ENCODE measurements at regions not wholly inside any gene's neighbourhood (a gene's known extent, or its start where the extent isn't known, plus 50 kb on each side); places are given as distances from the start of the nearest gene placed in this dataset.
A peak's percentile ranks its signal among the peaks of the same experiment; 100 is the strongest.

GRCh38 chr4:119746951-119747350 is 118.3 kb upstream of the PDE5A start:
- DNase-seq: no peak

GRCh38 chr4:119745351-119745750 is 116.7 kb upstream of the PDE5A start:
- no peak for DNase-seq

- no peak for DNase-seq
Observed at GRCh38 chr4:119744580-119744979, 116.0 kb upstream of the PDE5A start.

- DNase-seq: no peak
Observed at GRCh38 chr4:119743644-119744043, 115.0 kb upstream of the PDE5A start.

GRCh38 chr4:119739796-119740195 is 111.2 kb upstream of the PDE5A start:
- DNase-seq: no peak

- DNase-seq: no peak
Observed at GRCh38 chr4:119738901-119739300, 110.3 kb upstream of the PDE5A start.

- no peak for DNase-seq
Observed at GRCh38 chr4:119736559-119736958, 108.0 kb upstream of the PDE5A start.

GRCh38 chr4:119735165-119735651 is 106.6 kb upstream of the PDE5A start:
- DNase-seq: no peak

- DNase-seq: no peak
Observed at GRCh38 chr4:119733431-119733830, 104.8 kb upstream of the PDE5A start.

- DNase-seq: no peak
Observed at GRCh38 chr4:119731778-119732177, 103.2 kb upstream of the PDE5A start.

GRCh38 chr4:119731146-119731742 is 102.6 kb upstream of the PDE5A start:
- no peak for DNase-seq

GRCh38 chr4:119730671-119730950 is 102.0 kb upstream of the PDE5A start:
- DNase-seq: peak; percentile 54

GRCh38 chr4:119729835-119730670 is 101.4 kb upstream of the PDE5A start:
- DNase-seq: peak; percentile 47

GRCh38 chr4:119728692-119729593 is 100.3 kb upstream of the PDE5A start:
- DNase-seq: no peak

GRCh38 chr4:119728185-119728584 is 99.6 kb upstream of the PDE5A start:
- DNase-seq: no peak

- no peak for DNase-seq
Observed at GRCh38 chr4:119726505-119726904, 97.9 kb upstream of the PDE5A start.

GRCh38 chr4:119725688-119726330 is 97.2 kb upstream of the PDE5A start:
- no peak for DNase-seq

- no peak for DNase-seq
Observed at GRCh38 chr4:119725011-119725410, 96.4 kb upstream of the PDE5A start.

GRCh38 chr4:119722670-119723069 is 94.1 kb upstream of the PDE5A start:
- no peak for DNase-seq

- DNase-seq: no peak
Observed at GRCh38 chr4:119721878-119722277, 93.3 kb upstream of the PDE5A start.

- no peak for DNase-seq
Observed at GRCh38 chr4:119715490-119716445, 87.2 kb upstream of the PDE5A start.
